HepG2 (cell line): ENCODE measurements at regions not wholly inside any gene's neighbourhood (a gene's known extent, or its start where the extent isn't known, plus 50 kb on each side); places are given as distances from the start of the nearest gene placed in this dataset.

Experiments used
- EP300 ChIP-seq, 3 experiments: sonication (generic) in 1 of 3; formaldehyde crosslinking in 1 of 3; IDR thresholded peaks; 2 replicates each; pipeline versions ENCODE4 v1.5.1 to v1.6.1; 2011 to 2020; ENCODE audit warnings: low read depth in 2 of 3, low read length in 2 of 3, borderline replicate concordance in 1 of 3, improper control_type of control experiment in 1 of 3, mild to moderate bottlenecking in 1 of 3, missing genetic modification reagents in 1 of 3, moderate library complexity in 1 of 3
- SNAPC2 ChIP-seq: sonication (generic); formaldehyde crosslinking; IDR thresholded peaks from 2 replicates; pipeline ENCODE4 v1.8.1; 2022; ENCODE audit warnings: mild to moderate bottlenecking, missing genetic modification reagents

DNA sequence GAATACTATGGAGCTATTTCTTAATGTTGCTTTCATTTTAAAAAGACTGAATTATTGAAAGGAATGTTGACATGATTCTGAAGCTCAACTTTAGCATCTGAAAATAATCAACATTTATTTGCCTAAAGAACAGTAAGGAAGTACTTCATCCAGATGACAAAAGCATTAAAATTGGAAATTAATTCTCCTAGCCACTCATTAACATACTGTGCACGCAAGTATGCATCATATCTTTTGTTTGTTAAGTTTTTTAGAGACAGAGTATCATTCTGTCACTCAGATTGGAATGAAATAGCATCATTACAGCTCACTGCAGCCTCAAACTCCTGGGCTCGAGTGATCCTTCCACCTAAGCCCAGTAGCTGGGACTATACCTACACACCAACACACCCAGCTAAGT is 632.1 kb upstream of the ALCAM start:
- TF ChIP-seq EP300 (IDR thresholded peaks at IDR 0.05; ENCODE audit: low read depth in 2 of 2, low read length in 2 of 2) (no peak), EP300 (CRISPR knock-in tag; IDR thresholded peaks at IDR 0.05; ENCODE audit: borderline replicate concordance) (no peak), SNAPC2 (no peak)
